Activated CD8-positive, alpha-beta memory T cell treated with anti-CD3 and anti-CD28 coated beads for 36 hours (primary cell): ENCODE measurements at regions not wholly inside any gene's neighbourhood (a gene's known extent, or its start where the extent isn't known, plus 50 kb on each side); places are given as distances from the start of the nearest gene placed in this dataset.

Experiments
- CTCF ChIA-PET: fragments of 350-600 bp; sonication (Branson Sonifier 250); formaldehyde crosslinking; loops from one replicate; lab custom pipeline; 2021; ENCODE audit warnings: antibody characterized with exemption; lab: Charles Lee
- POLR2A ChIA-PET: fragments of 350-600 bp; sonication (Branson Sonifier 250); formaldehyde crosslinking; loops from one replicate; lab custom pipeline; 2021; ENCODE audit warnings: antibody characterized with exemption; lab: Charles Lee

- ChIA-PET POLR2A (no interaction called here), CTCF (no interaction called here)
Observed at GRCh38 chr2:770776-771175, 93.6 kb upstream of the TMEM18 start.

- ChIA-PET POLR2A (no interaction called here), CTCF (no interaction called here)
Observed at GRCh38 chr2:769771-770170, 92.6 kb upstream of the TMEM18 start.

GRCh38 chr2:768451-768850 is 91.2 kb upstream of the TMEM18 start:
- CTCF ChIA-PET, result no interaction called here
- POLR2A ChIA-PET, result no interaction called here

DNA sequence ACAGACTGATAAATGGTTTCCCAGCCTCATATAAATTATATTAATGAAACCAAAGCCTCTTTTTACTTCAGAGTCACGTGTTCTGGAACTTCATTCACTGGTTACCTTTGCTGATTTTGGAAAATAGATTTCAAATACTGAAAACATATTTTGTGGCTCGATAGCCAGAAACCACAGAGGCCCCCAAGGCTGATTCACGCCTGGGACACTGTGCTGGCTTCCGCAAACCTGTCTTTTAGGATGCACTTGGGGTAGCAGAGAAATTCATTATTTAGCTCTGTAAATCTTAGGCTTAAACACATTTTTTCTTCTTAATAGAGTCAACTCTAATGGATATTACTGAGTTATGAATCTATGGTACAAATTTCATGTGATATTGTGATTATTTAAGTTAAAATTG is 90.7 kb upstream of the TMEM18 start:
- ChIA-PET CTCF (no interaction called here), POLR2A (no interaction called here)

GRCh38 chr2:767440-767839 is 90.2 kb upstream of the TMEM18 start:
- POLR2A ChIA-PET, result no interaction called here
- CTCF ChIA-PET, result no interaction called here

DNA sequence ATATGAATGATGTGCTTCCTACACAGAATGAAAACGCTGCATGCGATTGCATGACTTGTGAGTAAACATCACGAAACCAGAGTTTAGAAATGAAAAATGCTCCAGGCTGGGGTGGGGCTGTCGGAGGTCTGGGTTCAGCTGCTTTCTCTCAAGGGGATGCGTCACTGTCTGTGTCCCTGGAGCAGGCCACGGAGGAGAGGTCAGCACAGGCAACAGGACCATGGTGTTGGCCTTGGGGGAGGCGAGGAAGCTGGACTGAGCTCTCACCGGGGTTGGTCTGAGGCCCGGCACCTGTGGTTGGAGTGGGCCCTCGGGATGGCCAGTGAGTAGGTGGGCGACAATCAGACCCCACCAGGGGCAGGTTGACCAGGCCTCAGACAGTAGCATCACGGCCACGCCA is 89.0 kb upstream of the TMEM18 start:
- CTCF ChIA-PET, result no interaction called here
- POLR2A ChIA-PET, result no interaction called here

GRCh38 chr2:765369-765768 is 88.2 kb upstream of the TMEM18 start:
- CTCF ChIA-PET, result no interaction called here
- POLR2A ChIA-PET, result no interaction called here

DNA sequence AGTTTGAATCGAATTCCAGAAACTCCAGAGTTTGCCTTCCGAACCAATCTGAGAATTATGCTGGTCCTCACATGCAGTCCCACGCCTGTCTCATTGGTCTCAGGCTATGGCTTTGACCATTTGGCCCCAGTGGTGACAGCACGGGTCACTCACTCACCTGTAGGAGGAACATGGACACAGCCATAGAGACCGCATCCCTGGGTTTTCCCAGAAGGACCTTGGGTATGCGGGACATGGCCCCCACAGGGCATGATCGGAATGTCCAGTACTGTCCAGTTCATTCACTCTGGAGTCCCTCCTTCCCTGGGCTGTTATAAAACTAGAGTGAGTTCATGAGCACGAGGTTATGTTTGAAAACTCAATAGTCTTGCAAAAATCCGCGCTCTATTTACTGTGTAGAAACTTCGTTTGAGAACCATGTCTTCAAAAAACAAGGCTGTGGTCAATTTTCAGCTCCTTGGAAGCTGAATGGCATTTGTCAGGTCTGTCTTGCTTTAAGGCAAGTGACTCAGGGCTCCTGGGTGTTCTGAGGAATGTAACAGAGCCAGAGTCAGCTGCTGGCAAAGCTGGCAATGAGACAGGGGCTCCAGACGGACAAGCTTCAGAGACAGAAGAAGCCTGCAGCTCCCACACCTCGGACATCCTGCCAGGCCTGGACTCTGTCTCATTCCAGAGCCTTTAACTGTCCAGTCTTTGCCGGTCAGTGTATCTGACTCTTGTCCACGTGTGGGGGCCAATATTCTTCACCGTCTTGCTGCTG is 86.7 kb upstream of the TMEM18 start:
- ChIA-PET POLR2A (no interaction called here), CTCF (no interaction called here)

DNA sequence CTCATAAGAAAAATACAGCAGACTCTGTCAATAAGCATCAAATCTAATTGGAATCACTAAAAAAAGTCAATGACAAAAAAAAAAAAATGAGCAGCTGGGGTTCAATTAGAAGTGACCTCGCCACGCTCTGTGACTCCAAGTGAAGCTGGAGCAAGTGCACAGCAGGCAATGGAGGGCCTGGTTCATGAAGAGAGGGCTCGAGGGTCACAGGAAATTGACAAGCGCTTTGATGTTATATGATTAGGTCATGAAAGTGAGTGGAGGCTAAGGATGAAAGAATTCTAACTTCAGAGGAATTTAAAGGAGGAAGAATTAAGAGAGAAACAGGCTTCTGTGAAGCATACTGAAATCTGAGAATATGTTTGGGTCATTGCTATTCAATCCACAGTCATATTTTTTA is 85.4 kb upstream of the TMEM18 start:
- POLR2A ChIA-PET, result no interaction called here
- CTCF ChIA-PET, result interaction anchor here (0.7 kb wide), 1 partner anchor 788 kb away, joined by 3 read pairs; no protein-coding TSS in a partner anchor

- ChIA-PET POLR2A (no interaction called here), CTCF (no interaction called here)
Observed at GRCh38 chr2:761384-761783, 84.2 kb upstream of the TMEM18 start.

GRCh38 chr2:760001-760400 is 82.8 kb upstream of the TMEM18 start:
- POLR2A ChIA-PET, result no interaction called here

GRCh38 chr2:758073-758820 is 81.0 kb upstream of the TMEM18 start:
- ChIA-PET CTCF (no interaction called here), POLR2A (no interaction called here)

More at GRCh38 chr2:760001-760400, 82.8 kb upstream of the TMEM18 start:
- CTCF ChIA-PET, result interaction anchor here (0.7 kb wide), 1 partner anchor 513 kb away, joined by 3 read pairs; no protein-coding TSS in a partner anchor

DNA sequence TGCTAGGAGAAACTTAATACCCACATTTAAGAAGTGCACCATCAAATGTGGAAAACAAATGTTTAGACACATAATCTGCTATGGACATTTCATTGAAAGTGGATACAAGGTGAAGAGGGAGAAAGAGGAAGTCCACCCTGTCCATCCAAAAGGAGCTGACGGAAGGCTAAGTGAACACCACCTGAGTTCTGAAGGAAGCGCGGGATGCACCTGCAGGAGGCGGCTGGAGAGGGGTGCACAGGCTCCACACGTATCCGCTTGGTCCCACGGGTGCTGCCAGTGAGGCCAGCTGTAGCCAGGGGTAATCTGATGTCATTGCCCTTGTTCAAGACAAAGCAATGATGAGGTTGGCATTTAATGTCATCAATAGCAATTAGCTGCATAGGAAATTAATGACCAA is 75.9 kb upstream of the TMEM18 start:
- CTCF ChIA-PET, result no interaction called here
- POLR2A ChIA-PET, result no interaction called here

DNA sequence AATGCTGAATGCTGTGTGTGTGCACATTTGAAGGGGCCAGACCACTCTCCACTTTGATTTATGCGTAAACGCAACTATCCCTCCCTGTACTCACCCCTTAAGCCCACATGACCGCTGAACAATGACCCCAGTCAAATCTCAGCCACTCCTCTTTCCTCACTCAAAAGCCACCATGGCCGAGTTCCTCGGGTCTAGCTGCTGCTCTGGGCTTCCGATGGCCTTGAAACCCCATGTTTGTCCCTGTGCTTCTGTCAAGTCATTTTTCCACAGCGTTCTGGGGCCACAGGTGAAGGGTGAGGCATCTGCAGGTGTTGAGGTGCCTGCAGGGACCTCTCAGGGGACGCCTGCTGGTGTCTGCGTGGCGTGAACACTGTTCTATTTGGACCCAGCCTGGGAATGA is 74.3 kb upstream of the TMEM18 start:
- ChIA-PET POLR2A (no interaction called here), CTCF (no interaction called here)

GRCh38 chr2:750628-751027 is 73.4 kb upstream of the TMEM18 start:
- ChIA-PET POLR2A (no interaction called here), CTCF (no interaction called here)

DNA sequence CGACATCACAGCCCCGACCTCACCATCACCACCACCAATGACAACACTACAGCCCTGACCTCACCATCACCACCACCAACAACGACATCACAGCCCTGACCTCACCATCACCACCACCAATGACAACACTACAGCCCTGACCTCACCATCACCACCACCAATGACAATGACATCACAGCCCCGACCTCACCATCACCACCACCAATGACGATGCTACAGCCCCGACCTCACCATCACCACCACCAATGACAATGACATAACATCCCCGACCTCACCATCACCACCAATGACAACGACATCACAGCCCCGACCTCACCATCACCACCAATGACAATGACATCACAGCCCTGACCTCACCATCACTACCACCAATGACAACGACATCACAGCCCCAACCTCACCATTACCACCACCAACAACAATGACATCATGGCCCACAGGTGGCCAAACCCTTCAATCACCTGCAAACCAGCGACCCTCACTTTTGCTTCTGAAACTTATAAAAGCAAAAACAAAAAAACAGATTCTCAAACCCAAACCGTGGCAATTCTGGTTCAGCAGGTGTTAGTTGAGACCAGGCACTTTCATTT is 70.7 kb upstream of the TMEM18 start:
- ChIA-PET POLR2A (no interaction called here), CTCF (no interaction called here)

DNA sequence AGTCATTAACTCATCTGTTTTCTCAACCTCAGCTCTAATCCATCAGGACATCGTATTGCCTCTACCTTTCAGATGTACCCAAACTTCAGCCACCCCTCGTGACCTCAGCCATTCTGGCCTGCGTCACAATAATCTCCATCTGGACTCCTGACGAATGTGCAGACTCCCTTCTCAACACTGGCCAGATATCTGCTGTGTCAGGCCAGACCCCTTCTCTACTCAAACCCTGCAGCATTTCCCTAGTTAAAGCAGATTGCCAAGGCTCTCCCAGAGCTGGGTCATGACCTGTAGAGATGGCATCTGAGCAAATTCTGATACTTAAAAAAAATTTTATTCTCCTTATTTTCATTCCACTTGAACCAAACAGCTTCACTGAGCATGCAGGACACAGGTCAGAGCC is 69.5 kb upstream of the TMEM18 start:
- POLR2A ChIA-PET, result no interaction called here
- CTCF ChIA-PET, result no interaction called here

- CTCF ChIA-PET, result no interaction called here
Observed at GRCh38 chr2:744088-744487, 66.9 kb upstream of the TMEM18 start.

GRCh38 chr2:742221-742620 is 65.0 kb upstream of the TMEM18 start:
- ChIA-PET POLR2A (no interaction called here), CTCF (no interaction called here)

More at GRCh38 chr2:744088-744487, 66.9 kb upstream of the TMEM18 start:
- POLR2A ChIA-PET, result no interaction called here

DNA sequence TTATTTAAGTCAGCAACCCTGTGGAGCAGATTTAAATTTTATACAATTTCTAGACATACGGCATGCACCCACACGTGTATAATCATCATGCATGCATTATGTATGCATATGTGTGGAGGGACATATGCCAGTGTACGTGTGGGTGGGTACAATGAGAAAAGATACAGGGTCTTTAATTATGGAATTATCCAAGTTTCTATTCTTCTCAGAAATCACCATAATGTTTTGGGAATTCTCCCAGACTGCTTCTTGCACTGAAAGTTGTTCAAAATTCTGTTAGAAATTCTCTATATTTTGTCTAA is 63.9 kb upstream of the TMEM18 start:
- POLR2A ChIA-PET, result no interaction called here
- CTCF ChIA-PET, result no interaction called here
